HEK293 (cell line): ENCODE measurements at regions not wholly inside any gene's neighbourhood (a gene's known extent, or its start where the extent isn't known, plus 50 kb on each side); places are given as distances from the start of the nearest gene placed in this dataset.
A peak's percentile ranks its signal among the peaks of the same experiment; 100 is the strongest.

Experiments used
- CTCF ChIA-PET: fragments of 350-600 bp; formaldehyde crosslinking; extraction: SDS; loops from one replicate; lab custom pipeline; 2021; ENCODE audit warnings: antibody characterized with exemption; lab: Yijun Ruan, JAX
- POLR2A ChIA-PET: fragments of 300-600 bp; formaldehyde crosslinking; extraction: SDS; loops from one replicate; lab custom pipeline; 2020; ENCODE audit warnings: antibody characterized with exemption, inconsistent platforms; lab: Yijun Ruan, JAX
- H3K27ac ChIP-seq: fragments of 200-500 bp; sonication (Bioruptor generic); 2 replicates; pipeline ENCODE4 v1.5.1; 2014; ENCODE audit warnings: low read depth, low read length, control low read depth, inconsistent platforms; ENCODE audit errors: extremely low read depth
- H3K36me3 ChIP-seq, 2 experiments: fragments of 200-500 bp in 1 of 2; sonication (Bioruptor generic) in 1 of 2; 1 replicate in 1 of 2; 2 replicates in 1 of 2; pipeline ENCODE4 v1.5.1; 2014 to 2017; ENCODE audit warnings: inconsistent platforms in 2 of 2, low read length in 2 of 2; ENCODE audit not compliant: control insufficient read depth in 2 of 2, insufficient read depth in 1 of 2
- H3K4me1 ChIP-seq: fragments of 200-500 bp; sonication (Bioruptor generic); 2 replicates; pipeline ENCODE4 v1.5.1; 2014; ENCODE audit warnings: mild to moderate bottlenecking, low read length, inconsistent platforms; ENCODE audit not compliant: control insufficient read depth, insufficient read depth
- H3K4me3 ChIP-seq: 2 replicates; pipeline ENCODE4 v1.5.1; 2011; ENCODE audit warnings: low read depth, mild to moderate bottlenecking, control low read depth, low read length, moderate library complexity
- H3K9me3 ChIP-seq: fragments of 200-500 bp; sonication (Bioruptor generic); 2 replicates; pipeline ENCODE4 v1.5.1; 2014; ENCODE audit warnings: low read depth, low read length, inconsistent platforms; ENCODE audit not compliant: control insufficient read depth, insufficient read depth
- KLF7 ChIP-seq: fragments of 450-650 bp; formaldehyde crosslinking; IDR thresholded peaks from 2 replicates; pipeline ENCODE4 v1.5.1; 2016; ENCODE audit warnings: missing biosample characterization, missing genetic modification characterization, borderline replicate concordance
- ZBTB1 ChIP-seq: fragments of 450-650 bp; formaldehyde crosslinking; IDR thresholded peaks from 2 replicates; pipeline ENCODE4 v1.5.1; 2016; ENCODE audit warnings: missing biosample characterization, missing genetic modification characterization
- ZEB2 ChIP-seq: fragments of 450-650 bp; formaldehyde crosslinking; IDR thresholded peaks from 2 replicates; pipeline ENCODE4 v1.5.1; 2016; ENCODE audit warnings: missing biosample characterization, missing genetic modification characterization
- ZFP69B ChIP-seq: fragments of 450-650 bp; formaldehyde crosslinking; IDR thresholded peaks from 2 replicates; pipeline ENCODE4 v1.5.1; 2016; ENCODE audit warnings: missing biosample characterization, missing genetic modification characterization
- ZNF184 ChIP-seq: fragments of 450-650 bp; IDR thresholded peaks from 2 replicates; pipeline ENCODE4 v1.5.1; 2018; ENCODE audit warnings: missing biosample characterization, mild to moderate bottlenecking, missing genetic modification characterization
- ZNF248 ChIP-seq: fragments of 450-650 bp; formaldehyde crosslinking; IDR thresholded peaks from 2 replicates; pipeline ENCODE4 v1.5.1; 2017; ENCODE audit warnings: missing biosample characterization, missing genetic modification characterization
- ZNF335 ChIP-seq: fragments of 450-650 bp; formaldehyde crosslinking; conservative IDR thresholded peaks from 2 replicates; pipeline ENCODE4 v1.5.1; 2016; ENCODE audit warnings: missing biosample characterization, missing genetic modification characterization
- ZNF341 ChIP-seq: fragments of 450-650 bp; formaldehyde crosslinking; IDR thresholded peaks from 2 replicates; pipeline ENCODE4; 2016; ENCODE audit warnings: low read depth, missing biosample characterization, missing genetic modification characterization
- ZNF530 ChIP-seq: fragments of 450-650 bp; formaldehyde crosslinking; IDR thresholded peaks from 2 replicates; pipeline ENCODE4 v1.5.1; 2016; ENCODE audit warnings: low read depth, missing biosample characterization, missing genetic modification characterization
- ZNF544 ChIP-seq: fragments of 450-650 bp; formaldehyde crosslinking; IDR thresholded peaks from 2 replicates; pipeline ENCODE4 v1.5.0; 2017; ENCODE audit warnings: missing biosample characterization, missing genetic modification characterization
- ZNF571 ChIP-seq: fragments of 450-650 bp; formaldehyde crosslinking; IDR thresholded peaks from 2 replicates; pipeline ENCODE4 v1.5.0; 2017; ENCODE audit warnings: missing biosample characterization, missing genetic modification characterization
- ZNF768 ChIP-seq: fragments of 450-650 bp; formaldehyde crosslinking; IDR thresholded peaks from 2 replicates; pipeline ENCODE4 v1.5.1; 2018; ENCODE audit warnings: missing biosample characterization, mild to moderate bottlenecking, missing genetic modification characterization
- ZNF776 ChIP-seq: fragments of 450-650 bp; formaldehyde crosslinking; IDR thresholded peaks from 2 replicates; pipeline ENCODE4 v1.5.0; 2017; ENCODE audit warnings: missing biosample characterization, missing genetic modification characterization, borderline replicate concordance
- ZXDB ChIP-seq: fragments of 450-650 bp; formaldehyde crosslinking; IDR thresholded peaks from 2 replicates; pipeline ENCODE4 v1.5.1; 2016; ENCODE audit warnings: missing biosample characterization, missing genetic modification characterization
- TF ChIP-seq, protein P1 (sequence below): fragments of 450-650 bp; formaldehyde crosslinking; IDR thresholded peaks from 2 replicates; pipeline ENCODE4 v1.5.1; 2016; ENCODE audit warnings: missing biosample characterization, missing genetic modification characterization
- TF ChIP-seq, protein P2 (sequence below): fragments of 450-650 bp; formaldehyde crosslinking; IDR thresholded peaks from 2 replicates; pipeline ENCODE4 v1.5.1; 2016; ENCODE audit warnings: missing biosample characterization, missing genetic modification characterization
- TF ChIP-seq, protein P3 (sequence below): fragments of 450-650 bp; formaldehyde crosslinking; IDR thresholded peaks from 2 replicates; pipeline ENCODE4 v1.5.1; 2017; ENCODE audit warnings: missing biosample characterization, missing genetic modification characterization
- TF ChIP-seq, protein P4 (sequence below): fragments of 450-650 bp; formaldehyde crosslinking; IDR thresholded peaks from 2 replicates; pipeline ENCODE4 v1.5.1; 2016; ENCODE audit warnings: missing biosample characterization, missing genetic modification characterization

DNA sequence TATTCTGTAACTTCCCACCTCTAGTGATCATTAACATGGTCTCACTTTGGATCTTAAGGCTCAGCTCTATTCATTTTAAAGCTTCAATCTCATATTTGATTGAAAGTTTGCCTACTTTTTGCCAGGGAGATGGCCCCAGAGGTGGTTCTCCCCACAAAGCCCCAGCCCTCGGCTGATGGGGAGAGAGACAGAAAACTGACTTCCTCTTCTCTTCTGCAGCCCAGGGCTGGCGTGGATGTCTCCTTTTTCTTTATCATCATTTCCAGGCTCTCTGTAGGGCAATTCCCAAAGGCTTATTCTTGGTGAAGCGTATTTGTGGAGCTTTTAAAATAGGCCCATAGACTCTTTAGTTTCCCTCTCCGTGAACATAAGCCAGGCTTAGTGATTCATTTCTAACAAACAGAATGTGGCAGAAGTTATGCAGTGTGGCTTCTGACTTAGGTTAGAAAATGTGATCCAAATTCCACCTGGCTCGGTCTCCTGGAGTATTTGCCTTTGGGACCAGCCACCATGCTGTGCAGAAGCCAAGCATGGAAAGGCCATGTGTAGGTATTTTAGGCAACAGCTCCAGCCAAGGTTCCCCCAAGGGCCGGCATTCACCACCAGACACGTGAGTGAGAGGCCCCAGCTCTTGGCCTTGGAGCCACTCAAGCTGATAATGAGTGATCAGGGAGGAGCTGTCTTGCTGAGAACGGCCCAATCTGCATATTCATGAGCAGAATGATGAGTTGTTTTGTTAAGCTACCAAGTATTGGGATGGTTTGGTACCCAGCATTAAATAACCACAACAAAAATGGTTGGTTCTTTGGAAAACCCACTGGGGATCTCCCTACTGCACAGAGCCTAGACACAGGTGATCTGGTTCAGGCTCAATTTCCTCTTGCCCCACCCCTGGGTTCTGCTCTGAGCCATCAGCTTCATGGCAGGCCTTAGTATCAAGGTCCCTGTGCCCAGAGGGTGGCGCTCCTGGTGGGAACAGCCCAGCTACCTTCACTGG lies 353.2 kb upstream of the PROK2 start:
- CTCF ChIA-PET = no interaction called here
- Histone ChIP-seq H3K36me3 (no peaks in the 10 kb centered on the region), H3K27ac (no peak overlapping the region), H3K9me3 (no peaks in the 10 kb centered on the region), H3K4me3 (no peak overlapping the region), H3K4me1 (no peaks in the 10 kb centered on the region)
- POLR2A ChIA-PET = no interaction called here
- no peak for TF ChIP-seq ZXDB (tag by site-specific recombination)
- 0 out of 2 replicates have a peak, but pooled peaks have one; percentile 10 for TF ChIP-seq ZNF341

DNA sequence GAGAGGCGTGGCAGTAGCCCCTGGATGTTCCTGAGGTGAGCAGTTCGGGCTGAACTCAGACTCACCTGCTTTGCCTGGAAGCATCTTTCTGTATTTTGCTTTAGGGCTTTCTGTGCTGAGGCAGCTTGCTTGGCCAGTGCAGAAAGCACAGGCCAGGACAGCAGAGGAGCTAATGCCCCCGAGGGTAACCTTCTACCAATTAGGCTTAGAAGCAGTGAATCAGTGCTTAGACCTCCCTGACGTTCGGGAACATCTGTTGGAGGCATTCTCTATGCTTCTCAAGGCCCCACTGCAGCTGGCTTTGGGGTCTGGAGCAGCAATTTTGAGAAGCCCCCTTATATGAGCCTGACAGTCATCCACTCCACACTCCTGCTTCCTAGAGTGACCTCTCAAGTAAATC lies 350.7 kb upstream of the PROK2 start:
- TF ChIP-seq, protein P1, sequence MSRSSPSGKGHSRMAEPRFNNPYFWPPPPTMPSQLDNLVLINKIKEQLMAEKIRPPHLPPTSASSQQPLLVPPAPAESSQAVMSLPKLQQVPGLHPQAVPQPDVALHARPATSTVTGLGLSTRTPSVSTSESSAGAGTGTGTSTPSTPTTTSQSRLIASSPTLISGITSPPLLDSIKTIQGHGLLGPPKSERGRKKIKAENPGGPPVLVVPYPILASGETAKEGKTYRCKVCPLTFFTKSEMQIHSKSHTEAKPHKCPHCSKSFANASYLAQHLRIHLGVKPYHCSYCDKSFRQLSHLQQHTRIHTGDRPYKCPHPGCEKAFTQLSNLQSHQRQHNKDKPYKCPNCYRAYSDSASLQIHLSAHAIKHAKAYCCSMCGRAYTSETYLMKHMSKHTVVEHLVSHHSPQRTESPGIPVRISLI (tag by site-specific recombination) = no peak
- no peak for TF ChIP-seq ZNF768 (tag by site-specific recombination)
- no peak for TF ChIP-seq ZBTB1
- no peak for TF ChIP-seq ZEB2 (tag by site-specific recombination)
- no peak for TF ChIP-seq ZNF776 (tag by site-specific recombination)
- TF ChIP-seq ZNF544 (tag by site-specific recombination) = no peak
- no peak for TF ChIP-seq ZNF571 (tag by site-specific recombination)
- no peak for TF ChIP-seq ZNF335 (tag by site-specific recombination)
- TF ChIP-seq, protein P2, sequence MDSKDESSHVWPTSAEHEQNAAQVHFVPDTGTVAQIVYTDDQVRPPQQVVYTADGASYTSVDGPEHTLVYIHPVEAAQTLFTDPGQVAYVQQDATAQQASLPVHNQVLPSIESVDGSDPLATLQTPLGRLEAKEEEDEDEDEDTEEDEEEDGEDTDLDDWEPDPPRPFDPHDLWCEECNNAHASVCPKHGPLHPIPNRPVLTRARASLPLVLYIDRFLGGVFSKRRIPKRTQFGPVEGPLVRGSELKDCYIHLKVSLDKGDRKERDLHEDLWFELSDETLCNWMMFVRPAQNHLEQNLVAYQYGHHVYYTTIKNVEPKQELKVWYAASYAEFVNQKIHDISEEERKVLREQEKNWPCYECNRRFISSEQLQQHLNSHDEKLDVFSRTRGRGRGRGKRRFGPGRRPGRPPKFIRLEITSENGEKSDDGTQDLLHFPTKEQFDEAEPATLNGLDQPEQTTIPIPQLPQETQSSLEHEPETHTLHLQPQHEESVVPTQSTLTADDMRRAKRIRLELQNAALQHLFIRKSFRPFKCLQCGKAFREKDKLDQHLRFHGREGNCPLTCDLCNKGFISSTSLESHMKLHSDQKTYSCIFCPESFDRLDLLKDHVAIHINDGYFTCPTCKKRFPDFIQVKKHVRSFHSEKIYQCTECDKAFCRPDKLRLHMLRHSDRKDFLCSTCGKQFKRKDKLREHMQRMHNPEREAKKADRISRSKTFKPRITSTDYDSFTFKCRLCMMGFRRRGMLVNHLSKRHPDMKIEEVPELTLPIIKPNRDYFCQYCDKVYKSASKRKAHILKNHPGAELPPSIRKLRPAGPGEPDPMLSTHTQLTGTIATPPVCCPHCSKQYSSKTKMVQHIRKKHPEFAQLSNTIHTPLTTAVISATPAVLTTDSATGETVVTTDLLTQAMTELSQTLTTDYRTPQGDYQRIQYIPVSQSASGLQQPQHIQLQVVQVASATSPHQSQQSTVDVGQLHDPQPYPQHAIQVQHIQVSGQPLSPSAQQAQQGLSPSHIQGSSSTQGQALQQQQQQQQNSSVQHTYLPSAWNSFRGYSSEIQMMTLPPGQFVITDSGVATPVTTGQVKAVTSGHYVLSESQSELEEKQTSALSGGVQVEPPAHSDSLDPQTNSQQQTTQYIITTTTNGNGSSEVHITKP = no peak
- TF ChIP-seq, protein P3, sequence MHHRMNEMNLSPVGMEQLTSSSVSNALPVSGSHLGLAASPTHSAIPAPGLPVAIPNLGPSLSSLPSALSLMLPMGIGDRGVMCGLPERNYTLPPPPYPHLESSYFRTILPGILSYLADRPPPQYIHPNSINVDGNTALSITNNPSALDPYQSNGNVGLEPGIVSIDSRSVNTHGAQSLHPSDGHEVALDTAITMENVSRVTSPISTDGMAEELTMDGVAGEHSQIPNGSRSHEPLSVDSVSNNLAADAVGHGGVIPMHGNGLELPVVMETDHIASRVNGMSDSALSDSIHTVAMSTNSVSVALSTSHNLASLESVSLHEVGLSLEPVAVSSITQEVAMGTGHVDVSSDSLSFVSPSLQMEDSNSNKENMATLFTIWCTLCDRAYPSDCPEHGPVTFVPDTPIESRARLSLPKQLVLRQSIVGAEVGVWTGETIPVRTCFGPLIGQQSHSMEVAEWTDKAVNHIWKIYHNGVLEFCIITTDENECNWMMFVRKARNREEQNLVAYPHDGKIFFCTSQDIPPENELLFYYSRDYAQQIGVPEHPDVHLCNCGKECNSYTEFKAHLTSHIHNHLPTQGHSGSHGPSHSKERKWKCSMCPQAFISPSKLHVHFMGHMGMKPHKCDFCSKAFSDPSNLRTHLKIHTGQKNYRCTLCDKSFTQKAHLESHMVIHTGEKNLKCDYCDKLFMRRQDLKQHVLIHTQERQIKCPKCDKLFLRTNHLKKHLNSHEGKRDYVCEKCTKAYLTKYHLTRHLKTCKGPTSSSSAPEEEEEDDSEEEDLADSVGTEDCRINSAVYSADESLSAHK = no peak
- no peak for TF ChIP-seq KLF7 (tag by site-specific recombination)
- no peak for TF ChIP-seq ZNF184 (tag by site-specific recombination)
- TF ChIP-seq ZFP69B (tag by site-specific recombination) = no peak
- TF ChIP-seq, protein P4, sequence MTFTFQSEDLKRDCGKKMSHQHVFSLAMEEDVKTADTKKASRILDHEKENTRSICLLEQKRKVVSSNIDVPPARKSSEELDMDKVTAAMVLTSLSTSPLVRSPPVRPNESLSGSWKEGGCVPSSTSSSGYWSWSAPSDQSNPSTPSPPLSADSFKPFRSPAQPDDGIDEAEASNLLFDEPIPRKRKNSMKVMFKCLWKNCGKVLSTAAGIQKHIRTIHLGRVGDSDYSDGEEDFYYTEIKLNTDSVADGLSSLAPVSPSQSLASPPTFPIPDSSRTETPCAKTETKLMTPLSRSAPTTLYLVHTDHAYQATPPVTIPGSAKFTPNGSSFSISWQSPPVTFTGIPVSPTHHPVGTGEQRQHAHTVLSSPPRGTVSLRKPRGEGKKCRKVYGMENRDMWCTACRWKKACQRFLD (tag by site-specific recombination) = no peak
- TF ChIP-seq ZNF248 (tag by site-specific recombination) = no peak
- TF ChIP-seq ZXDB (tag by site-specific recombination) = no peak
- no peak for TF ChIP-seq ZNF530 (tag by site-specific recombination)
- ChIA-PET CTCF (interaction anchor here (1.1 kb wide), 1 partner anchor 14 kb away, joined by 3 read pairs; no protein-coding TSS in a partner anchor), POLR2A (no interaction called here)
- H3K27ac ChIP-seq = no peak overlapping the region
- H3K36me3 ChIP-seq = no peaks in the 10 kb centered on the region
- no peak overlapping the region for H3K4me3 ChIP-seq
- no peaks in the 10 kb centered on the region for H3K9me3 ChIP-seq
- no peaks in the 10 kb centered on the region for H3K4me1 ChIP-seq
